Neutrophil (primary cell): ENCODE measurements at regions not wholly inside any gene's neighbourhood (a gene's known extent, or its start where the extent isn't known, plus 50 kb on each side); places are given as distances from the start of the nearest gene placed in this dataset.
"Not testable (repeated sequence)": the region's sequence is repeated elsewhere in the genome, so short reads cannot be mapped to it uniquely, and the experiment has no call there.

Experiments
- H3K27ac ChIP-seq: fragments of 200-600 bp; sonication (generic); 2 replicates; pipeline ENCODE4 v1.5.1; 2016; ENCODE audit warnings: mild to moderate bottlenecking, moderate library complexity
- H3K27me3 ChIP-seq: fragments of 200-600 bp; sonication (generic); 2 replicates; pipeline ENCODE4 v1.6.0; 2016; ENCODE audit warnings: mild to moderate bottlenecking
- H3K36me3 ChIP-seq: fragments of 200-600 bp; sonication (generic); 2 replicates; pipeline ENCODE4 v1.5.1; 2017
- H3K4me1 ChIP-seq, 2 experiments: fragments of 200-600 bp in 1 of 2; sonication (generic) in 1 of 2; 1 replicate in 1 of 2; 2 replicates in 1 of 2; pipeline versions ENCODE4 v1.5.1 to v1.6.1; 2013 to 2016; ENCODE audit warnings: low read depth in 1 of 2, low read length in 1 of 2, mild to moderate bottlenecking in 1 of 2, moderate library complexity in 1 of 2; ENCODE audit not compliant: control insufficient read depth in 1 of 2, insufficient read depth in 1 of 2
- H3K4me3 ChIP-seq, 2 experiments: fragments of 200-600 bp in 1 of 2; sonication (generic) in 1 of 2; 1 replicate in 1 of 2; 2 replicates in 1 of 2; pipeline ENCODE4 v1.5.1; 2013 to 2016; ENCODE audit warnings: low read depth in 1 of 2, low read length in 1 of 2, mild to moderate bottlenecking in 1 of 2, moderate library complexity in 1 of 2
- H3K9me3 ChIP-seq: fragments of 200-600 bp; sonication (generic); 2 replicates; pipeline ENCODE4 v1.5.1; 2016
- TF ChIP-seq, protein P1 (sequence below): fragments of 200-600 bp; sonication (generic); IDR thresholded peaks from 2 replicates; pipeline ENCODE4 v1.5.1; 2016; ENCODE audit warnings: antibody characterized with exemption

- TF ChIP-seq, protein P1, sequence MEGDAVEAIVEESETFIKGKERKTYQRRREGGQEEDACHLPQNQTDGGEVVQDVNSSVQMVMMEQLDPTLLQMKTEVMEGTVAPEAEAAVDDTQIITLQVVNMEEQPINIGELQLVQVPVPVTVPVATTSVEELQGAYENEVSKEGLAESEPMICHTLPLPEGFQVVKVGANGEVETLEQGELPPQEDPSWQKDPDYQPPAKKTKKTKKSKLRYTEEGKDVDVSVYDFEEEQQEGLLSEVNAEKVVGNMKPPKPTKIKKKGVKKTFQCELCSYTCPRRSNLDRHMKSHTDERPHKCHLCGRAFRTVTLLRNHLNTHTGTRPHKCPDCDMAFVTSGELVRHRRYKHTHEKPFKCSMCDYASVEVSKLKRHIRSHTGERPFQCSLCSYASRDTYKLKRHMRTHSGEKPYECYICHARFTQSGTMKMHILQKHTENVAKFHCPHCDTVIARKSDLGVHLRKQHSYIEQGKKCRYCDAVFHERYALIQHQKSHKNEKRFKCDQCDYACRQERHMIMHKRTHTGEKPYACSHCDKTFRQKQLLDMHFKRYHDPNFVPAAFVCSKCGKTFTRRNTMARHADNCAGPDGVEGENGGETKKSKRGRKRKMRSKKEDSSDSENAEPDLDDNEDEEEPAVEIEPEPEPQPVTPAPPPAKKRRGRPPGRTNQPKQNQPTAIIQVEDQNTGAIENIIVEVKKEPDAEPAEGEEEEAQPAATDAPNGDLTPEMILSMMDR = no peak
- Histone ChIP-seq H3K27me3 (no peaks in the 10 kb centered on the region), H3K4me1 (no peaks in the 10 kb centered on the region), H3K27ac (no peak overlapping the region), H3K36me3 (no peaks in the 10 kb centered on the region), H3K9me3 (no peaks in the 10 kb centered on the region), H3K4me3 (no peak overlapping the region)
These were observed 510.0 kb downstream of the LTN1 start for GRCh38 chr21:28482657-28483056.

DNA sequence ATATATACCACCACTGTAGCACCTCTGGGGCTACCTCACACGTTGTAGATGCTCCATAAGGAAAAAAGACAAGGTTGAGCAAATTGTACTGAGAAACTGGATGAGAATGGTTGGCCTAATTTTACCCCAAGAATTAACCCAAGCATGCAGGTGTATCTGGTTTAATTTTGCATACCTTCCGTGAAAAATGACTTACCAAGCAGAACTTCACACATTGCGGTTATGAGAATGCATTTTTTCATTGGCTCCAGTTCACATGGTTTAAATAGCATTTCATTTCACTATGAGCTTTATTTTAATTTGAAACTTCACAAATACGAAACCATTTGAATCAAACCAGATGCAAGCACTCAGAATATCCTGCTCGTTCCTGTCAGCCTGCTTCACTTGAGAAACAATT is 512.2 kb downstream of the LTN1 start:
- Histone ChIP-seq H3K4me1 (no peaks in the 10 kb centered on the region), H3K4me3 (no peak overlapping the region), H3K27me3 (no peaks in the 10 kb centered on the region), H3K9me3 (no peaks in the 10 kb centered on the region), H3K36me3 (no peaks in the 10 kb centered on the region), H3K27ac (no peak overlapping the region)
- TF ChIP-seq, protein P1 = no peak

DNA sequence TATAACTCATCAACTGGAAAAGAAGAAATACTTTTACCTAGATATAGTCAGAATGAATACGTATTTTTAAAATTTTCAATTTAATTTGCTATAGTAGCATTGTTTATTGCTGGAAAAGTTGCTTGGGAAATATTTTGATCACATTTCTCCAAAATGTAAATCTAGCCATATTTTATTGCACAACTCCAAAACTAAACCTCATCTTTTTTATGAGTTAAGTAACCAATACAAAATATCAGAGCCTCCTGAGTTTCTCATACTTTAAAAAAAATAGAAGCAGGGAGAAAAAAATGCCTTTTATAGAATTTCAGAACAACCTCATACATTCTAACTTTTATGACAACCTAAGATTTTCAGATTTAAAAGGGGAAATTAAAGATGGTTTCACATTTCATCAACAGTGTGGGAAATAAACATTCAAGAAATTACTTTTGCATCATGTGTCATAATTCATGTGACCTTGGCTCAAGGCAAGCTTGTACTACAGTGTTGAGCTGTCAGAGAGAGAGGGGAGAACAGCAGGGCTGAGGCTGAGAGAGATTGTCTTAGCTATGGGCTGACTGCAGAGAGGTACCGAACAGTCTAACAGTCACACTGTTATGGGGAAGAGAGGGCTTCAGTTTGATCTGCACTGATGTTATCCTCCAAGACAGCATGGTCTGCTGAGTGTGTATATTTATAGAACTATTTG is 519.0 kb downstream of the LTN1 start:
- Histone ChIP-seq H3K4me1 (no peaks in the 10 kb centered on the region), H3K36me3 (no peaks in the 10 kb centered on the region), H3K9me3 (no peaks in the 10 kb centered on the region), H3K4me3 (no peak overlapping the region), H3K27me3 (no peaks in the 10 kb centered on the region), H3K27ac (no peak overlapping the region)
- TF ChIP-seq, protein P1 = no peak

GRCh38 chr21:28472543-28472942 is 520.1 kb downstream of the LTN1 start:
- not testable (repeated sequence) for H3K4me3 ChIP-seq, H3K27me3 ChIP-seq, H3K27ac ChIP-seq, H3K9me3 ChIP-seq, H3K36me3 ChIP-seq, H3K4me1 ChIP-seq

- Histone ChIP-seq H3K27ac (no peak overlapping the region), H3K36me3 (no peaks in the 10 kb centered on the region), H3K4me3 (no peak overlapping the region), H3K9me3 (no peaks in the 10 kb centered on the region), H3K4me1 (no peaks in the 10 kb centered on the region), H3K27me3 (no peaks in the 10 kb centered on the region)
- TF ChIP-seq, protein P1 = no peak
These were observed 527.7 kb downstream of the LTN1 start for GRCh38 chr21:28464988-28465387.

DNA sequence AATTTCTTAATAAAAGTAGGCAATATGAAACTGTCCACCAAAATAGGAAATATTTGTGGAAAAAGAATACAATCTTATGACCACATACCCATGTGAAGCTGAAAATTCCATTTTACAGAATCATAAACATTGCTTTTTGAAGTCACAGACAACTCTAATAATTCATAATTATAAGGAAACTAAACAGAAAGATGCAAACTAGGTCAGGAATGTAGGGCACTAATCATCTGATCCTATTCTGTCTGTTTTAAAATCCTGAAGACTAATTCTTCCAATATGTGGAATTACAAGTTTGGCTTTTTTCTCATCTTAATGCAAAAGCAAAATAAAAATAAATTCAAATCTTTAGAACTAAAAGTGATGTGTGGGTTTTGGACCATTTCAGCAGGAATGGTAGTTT is 528.6 kb downstream of the LTN1 start:
- no peaks in the 10 kb centered on the region for H3K36me3 ChIP-seq
- no peaks in the 10 kb centered on the region for H3K4me1 ChIP-seq
- no peaks in the 10 kb centered on the region for H3K27me3 ChIP-seq
- no peak overlapping the region for H3K4me3 ChIP-seq
- TF ChIP-seq, protein P1 = no peak
- H3K9me3 ChIP-seq = no peaks in the 10 kb centered on the region
- no peak overlapping the region for H3K27ac ChIP-seq
